GM12865 (cell line): ENCODE measurements at regions not wholly inside any gene's neighbourhood (a gene's known extent, or its start where the extent isn't known, plus 50 kb on each side); places are given as distances from the start of the nearest gene placed in this dataset.

Experiments
- DNase-seq: peaks from one replicate; pipeline ENCODE4 v3.0.0; 2010; ENCODE audit warnings: low read depth
- H3K4me3 ChIP-seq: 2 replicates; pipeline ENCODE4 v1.5.1; 2011; ENCODE audit warnings: mild to moderate bottlenecking, low read depth, low read length, control low read depth
- TF ChIP-seq, protein P1 (sequence below): IDR thresholded peaks from 2 replicates; pipeline ENCODE4 v1.5.1; 2011; ENCODE audit warnings: low read length, control low read depth, low read depth, inconsistent platforms; ENCODE audit not compliant: insufficient read depth; ENCODE audit errors: missing control alignments

DNA sequence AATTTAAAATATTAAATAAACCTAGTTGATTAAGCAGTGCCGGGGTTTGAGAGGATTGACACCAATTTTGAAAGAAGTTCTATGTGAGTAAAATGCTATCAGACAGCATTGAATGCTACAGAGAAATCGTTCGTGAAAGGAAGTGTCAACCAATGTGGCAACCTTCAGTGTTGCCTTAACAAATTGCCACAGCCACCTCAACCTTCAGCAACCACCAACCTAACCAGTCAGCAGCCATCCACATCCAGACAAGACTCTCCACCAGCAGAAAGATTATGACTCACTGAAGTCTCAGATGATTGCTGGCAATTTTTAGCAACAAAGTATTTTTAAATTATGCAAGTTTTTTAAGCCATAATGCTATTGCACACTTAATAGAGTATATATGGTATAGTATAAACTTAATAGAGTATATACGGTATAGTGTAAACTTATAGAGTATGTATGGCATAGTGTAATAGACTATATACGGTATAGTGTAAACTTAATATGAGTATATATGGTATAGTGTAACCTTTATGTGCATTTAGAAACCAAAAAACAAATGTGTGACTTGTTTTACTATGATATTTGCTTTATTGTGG, 65.3 kb upstream of the ID4 start:
- TF ChIP-seq, protein P1, sequence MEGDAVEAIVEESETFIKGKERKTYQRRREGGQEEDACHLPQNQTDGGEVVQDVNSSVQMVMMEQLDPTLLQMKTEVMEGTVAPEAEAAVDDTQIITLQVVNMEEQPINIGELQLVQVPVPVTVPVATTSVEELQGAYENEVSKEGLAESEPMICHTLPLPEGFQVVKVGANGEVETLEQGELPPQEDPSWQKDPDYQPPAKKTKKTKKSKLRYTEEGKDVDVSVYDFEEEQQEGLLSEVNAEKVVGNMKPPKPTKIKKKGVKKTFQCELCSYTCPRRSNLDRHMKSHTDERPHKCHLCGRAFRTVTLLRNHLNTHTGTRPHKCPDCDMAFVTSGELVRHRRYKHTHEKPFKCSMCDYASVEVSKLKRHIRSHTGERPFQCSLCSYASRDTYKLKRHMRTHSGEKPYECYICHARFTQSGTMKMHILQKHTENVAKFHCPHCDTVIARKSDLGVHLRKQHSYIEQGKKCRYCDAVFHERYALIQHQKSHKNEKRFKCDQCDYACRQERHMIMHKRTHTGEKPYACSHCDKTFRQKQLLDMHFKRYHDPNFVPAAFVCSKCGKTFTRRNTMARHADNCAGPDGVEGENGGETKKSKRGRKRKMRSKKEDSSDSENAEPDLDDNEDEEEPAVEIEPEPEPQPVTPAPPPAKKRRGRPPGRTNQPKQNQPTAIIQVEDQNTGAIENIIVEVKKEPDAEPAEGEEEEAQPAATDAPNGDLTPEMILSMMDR: no peak
- DNase-seq: no peak

DNA sequence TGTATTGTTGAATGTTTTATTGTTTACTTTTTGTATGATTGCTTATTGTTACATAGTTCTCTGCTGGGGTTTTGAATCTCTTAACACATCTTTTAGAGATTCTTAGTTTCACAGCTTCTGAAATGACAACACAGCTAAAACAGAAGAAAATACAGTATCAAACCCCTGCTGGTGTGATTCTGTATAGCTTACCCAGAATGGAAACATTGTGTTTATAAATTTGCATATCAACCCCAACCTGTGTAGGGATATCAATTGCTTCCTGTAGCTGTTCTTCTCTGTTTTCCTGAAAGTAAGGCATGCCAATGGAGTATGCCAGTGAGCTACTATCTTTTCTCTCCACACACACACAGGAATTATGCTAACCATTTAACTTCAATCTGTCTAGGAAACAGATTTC, 64.3 kb upstream of the ID4 start:
- no peak for DNase-seq
- no peak overlapping the region for H3K4me3 ChIP-seq
- TF ChIP-seq, protein P1: no peak

More for the DNA sequence above, 65.3 kb upstream of the ID4 start:
- H3K4me3 ChIP-seq: no peak overlapping the region

DNA sequence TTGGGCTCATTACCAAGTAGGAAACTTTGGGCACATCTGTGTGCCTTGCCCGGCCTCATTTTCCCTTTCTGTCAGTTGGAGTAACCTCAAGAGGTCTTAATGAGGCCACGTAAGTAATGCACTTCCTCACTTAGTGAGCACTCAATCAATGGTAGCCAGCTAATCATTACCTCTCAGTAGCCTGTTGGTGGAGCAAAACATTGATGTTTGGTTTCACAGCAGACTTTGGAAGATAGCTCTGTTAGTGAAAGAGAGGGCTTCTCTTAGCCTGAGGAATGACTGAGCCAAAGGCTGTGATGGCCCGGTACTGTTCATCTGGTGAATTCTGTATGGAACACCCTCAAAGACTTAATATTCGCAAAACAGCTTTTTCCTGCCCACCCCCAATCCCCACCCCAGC, 55.9 kb upstream of the ID4 start:
- TF ChIP-seq, protein P1: no peak
- no peak overlapping the region for H3K4me3 ChIP-seq
- DNase-seq: no peak

- no peak overlapping the region for H3K4me3 ChIP-seq
- no peak for DNase-seq
- TF ChIP-seq, protein P1: no peak
Measured at GRCh38 chr6:19782588-19782987, 54.6 kb upstream of the ID4 start.
